HG02943 (cell line): ENCODE measurements at regions not wholly inside any gene's neighbourhood (a gene's known extent, or its start where the extent isn't known, plus 50 kb on each side); places are given as distances from the start of the nearest gene placed in this dataset.

Experiments used
- ATAC-seq: cut with Tn5 transposase; IDR thresholded peaks from one replicate; pipeline ENCODE4 v1.9.1; 2021; ENCODE audit warnings: mild to moderate bottlenecking, low read depth, moderate library complexity; ENCODE audit not compliant: unreplicated experiment

- no peak for ATAC-seq
Measured at GRCh38 chr6:119922814-119923213, 573.3 kb upstream of the MAN1A1 start.

GRCh38 chr6:119921491-119922010 lies 572.0 kb upstream of the MAN1A1 start:
- no peak for ATAC-seq

GRCh38 chr6:119917186-119917585 lies 567.6 kb upstream of the MAN1A1 start:
- no peak for ATAC-seq

- no peak for ATAC-seq
Measured at GRCh38 chr6:119915971-119916370, 566.4 kb upstream of the MAN1A1 start.

GRCh38 chr6:119908157-119908556 lies 558.6 kb upstream of the MAN1A1 start:
- no peak for ATAC-seq

GRCh38 chr6:119902681-119903080 lies 553.1 kb upstream of the MAN1A1 start:
- no peak for ATAC-seq

- no peak for ATAC-seq
Measured at GRCh38 chr6:119896806-119897205, 547.2 kb upstream of the MAN1A1 start.

- ATAC-seq = no peak
Measured at GRCh38 chr6:119895626-119896025, 546.1 kb upstream of the MAN1A1 start.

- no peak for ATAC-seq
Measured at GRCh38 chr6:119894811-119895210, 545.2 kb upstream of the MAN1A1 start.

GRCh38 chr6:119891644-119892043 lies 542.1 kb upstream of the MAN1A1 start:
- ATAC-seq = no peak

GRCh38 chr6:119891206-119891605 lies 541.6 kb upstream of the MAN1A1 start:
- no peak for ATAC-seq

GRCh38 chr6:119890470-119890869 lies 540.9 kb upstream of the MAN1A1 start:
- no peak for ATAC-seq

GRCh38 chr6:119887666-119888065 lies 538.1 kb upstream of the MAN1A1 start:
- no peak for ATAC-seq

- ATAC-seq = no peak
Measured at GRCh38 chr6:119881416-119881815, 531.9 kb upstream of the MAN1A1 start.

GRCh38 chr6:119880840-119881239 lies 531.3 kb upstream of the MAN1A1 start:
- no peak for ATAC-seq

GRCh38 chr6:119879731-119880130 lies 530.2 kb upstream of the MAN1A1 start:
- no peak for ATAC-seq

GRCh38 chr6:119874381-119874780 lies 524.8 kb upstream of the MAN1A1 start:
- ATAC-seq = no peak

GRCh38 chr6:119873107-119873506 lies 523.5 kb upstream of the MAN1A1 start:
- ATAC-seq = no peak

GRCh38 chr6:119871520-119871919 lies 522.0 kb upstream of the MAN1A1 start:
- no peak for ATAC-seq

- no peak for ATAC-seq
Measured at GRCh38 chr6:119865466-119866350, 516.1 kb upstream of the MAN1A1 start.

- ATAC-seq = no peak
Measured at GRCh38 chr6:119862719-119863118, 513.2 kb upstream of the MAN1A1 start.

GRCh38 chr6:119858901-119859300 lies 509.3 kb upstream of the MAN1A1 start:
- ATAC-seq = no peak
